Mesenchymal stem cell (in vitro differentiated cells and primary cell): ENCODE measurements at regions not wholly inside any gene's neighbourhood (a gene's known extent, or its start where the extent isn't known, plus 50 kb on each side); places are given as distances from the start of the nearest gene placed in this dataset.

ENCODE experiments used
- DNase-seq: peaks from one replicate; pipeline ENCODE4 v3.0.0-alpha.2; 2013
- H2AFZ ChIP-seq: one replicate; pipeline ENCODE4 v1.6.1; 2013; ENCODE audit warnings: low read depth, mild to moderate bottlenecking, control low read depth, inconsistent platforms, low read length, moderate library complexity
- H2AK5ac ChIP-seq: 2 replicates; pipeline ENCODE4 v1.6.1; 2013; ENCODE audit warnings: low read length, moderate library complexity, mild to moderate bottlenecking, inconsistent platforms; ENCODE audit not compliant: severe bottlenecking
- H2BK120ac ChIP-seq: one replicate; pipeline ENCODE4 v1.6.1; 2013; ENCODE audit warnings: low read depth, mild to moderate bottlenecking, inconsistent platforms, low read length, moderate library complexity
- H2BK12ac ChIP-seq, 2 experiments: one replicate each; pipeline ENCODE4 v1.6.1; 2013; ENCODE audit warnings: inconsistent platforms in 2 of 2, low read length in 2 of 2, mild to moderate bottlenecking in 2 of 2, moderate library complexity in 2 of 2, control low read depth in 1 of 2
- H2BK15ac ChIP-seq: one replicate; pipeline ENCODE4 v1.6.1; 2013; ENCODE audit warnings: mild to moderate bottlenecking, low read depth, inconsistent platforms; ENCODE audit not compliant: poor library complexity, severe bottlenecking
- H2BK5ac ChIP-seq: 2 replicates; pipeline ENCODE4 v1.6.1; 2013; ENCODE audit warnings: low read depth, mild to moderate bottlenecking, low read length, control low read depth, inconsistent platforms; ENCODE audit not compliant: poor library complexity, severe bottlenecking
- H3K14ac ChIP-seq, 2 experiments: one replicate each; pipeline ENCODE4 v1.6.1; 2013; ENCODE audit warnings: inconsistent platforms in 2 of 2, low read length in 2 of 2, control low read depth in 1 of 2, mild to moderate bottlenecking in 1 of 2, moderate library complexity in 1 of 2
- H3K18ac ChIP-seq, 2 experiments: one replicate each; pipeline ENCODE4 v1.6.1; 2013; ENCODE audit warnings: inconsistent platforms in 2 of 2, low read length in 2 of 2, control low read depth in 1 of 2, low read depth in 1 of 2, mild to moderate bottlenecking in 1 of 2
- H3K23ac ChIP-seq, 2 experiments: one replicate each; pipeline ENCODE4 v1.6.1; 2013; ENCODE audit warnings: inconsistent platforms in 2 of 2, low read length in 2 of 2, mild to moderate bottlenecking in 2 of 2, moderate library complexity in 2 of 2, control low read depth in 1 of 2
- H3K27ac ChIP-seq: 2 replicates; pipeline ENCODE4 v1.5.1; 2013; ENCODE audit warnings: mild to moderate bottlenecking, moderate library complexity, low read length, control low read depth, inconsistent platforms; ENCODE audit not compliant: poor library complexity, severe bottlenecking
- H3K27me3 ChIP-seq, 2 experiments: 2 replicates each; pipeline versions ENCODE4 v1.6.1 to v1.7.0; 2013; ENCODE audit warnings: low read length in 2 of 2, mild to moderate bottlenecking in 2 of 2, moderate library complexity in 2 of 2, control low read depth in 1 of 2, inconsistent platforms in 1 of 2; ENCODE audit not compliant: control insufficient read depth in 1 of 2, insufficient read depth in 1 of 2
- H3K36me3 ChIP-seq, 2 experiments: 2 replicates each; pipeline versions ENCODE4 v1.6.1 to v1.7.0; 2013; ENCODE audit warnings: low read length in 2 of 2, control low read depth in 1 of 2, inconsistent platforms in 1 of 2, low read depth in 1 of 2, mild to moderate bottlenecking in 1 of 2; ENCODE audit not compliant: insufficient read depth in 2 of 2, control insufficient read depth in 1 of 2
- H3K4ac ChIP-seq, 2 experiments: one replicate each; pipeline ENCODE4 v1.6.1; 2013; ENCODE audit warnings: inconsistent platforms in 2 of 2, low read length in 2 of 2, mild to moderate bottlenecking in 2 of 2, moderate library complexity in 2 of 2, control low read depth in 1 of 2, low read depth in 1 of 2
- H3K4me1 ChIP-seq: 2 replicates; pipeline ENCODE4 v1.6.1; 2013; ENCODE audit warnings: low read depth, low read length, control low read depth; ENCODE audit not compliant: control insufficient read depth, insufficient read depth
- H3K4me2 ChIP-seq: 2 replicates; pipeline ENCODE4 v1.6.1; 2013; ENCODE audit warnings: low read length, mild to moderate bottlenecking, inconsistent platforms; ENCODE audit not compliant: poor library complexity, severe bottlenecking
- H3K4me3 ChIP-seq, 2 experiments: 2 replicates each; pipeline versions ENCODE4 v1.5.1 to v1.7.0; 2013; ENCODE audit warnings: low read length in 2 of 2, mild to moderate bottlenecking in 2 of 2, control low read depth in 1 of 2, low read depth in 1 of 2; ENCODE audit not compliant: insufficient read depth in 1 of 2
- H3K79me1 ChIP-seq: replicated peaks from 2 replicates; pipeline ENCODE4 v1.6.1; 2013; ENCODE audit warnings: mild to moderate bottlenecking, control low read depth, low read length, inconsistent platforms; ENCODE audit not compliant: poor library complexity, severe bottlenecking
- H3K9ac ChIP-seq: 2 replicates; pipeline ENCODE4 v1.7.0; 2013; ENCODE audit warnings: mild to moderate bottlenecking, low read length, moderate library complexity
- H3K9me3 ChIP-seq: 2 replicates; pipeline ENCODE4 v1.7.0; 2013; ENCODE audit warnings: mild to moderate bottlenecking, low read length; ENCODE audit not compliant: control insufficient read depth
- H4K8ac ChIP-seq: one replicate; pipeline ENCODE4 v1.6.1; 2013; ENCODE audit warnings: inconsistent platforms, mild to moderate bottlenecking, low read length, moderate library complexity
- H4K91ac ChIP-seq: one replicate; pipeline ENCODE4 v1.6.1; 2013; ENCODE audit warnings: mild to moderate bottlenecking, low read length, inconsistent platforms
- WGBS: methylation state at CpG from one replicate; pipeline ENCODE4 v1.1.7; 2013; ENCODE audit warnings: mixed read lengths; 5-methylcytosine and 5-hydroxymethylcytosine counted together

DNA sequence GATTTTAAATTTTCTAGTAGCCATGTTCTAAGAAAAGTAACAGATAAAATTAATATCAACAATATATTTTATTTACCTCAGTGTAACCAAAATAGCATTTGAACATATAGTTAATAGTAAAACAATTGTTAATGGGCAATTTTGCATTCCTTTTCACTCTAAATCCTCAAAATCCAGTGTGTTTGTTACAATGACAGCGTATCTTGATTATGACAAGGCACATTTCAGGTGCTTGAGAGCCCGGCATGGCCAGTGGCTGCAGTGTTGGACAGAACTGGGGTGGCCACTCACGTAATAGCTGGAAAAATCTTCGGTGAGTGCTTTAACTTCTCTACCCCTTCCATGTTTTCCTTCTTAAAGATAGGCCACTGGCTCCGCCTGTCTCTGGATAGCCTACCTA lies 248.0 kb upstream of the RREB1 start:
- Histone ChIP-seq H2BK120ac (no peak overlapping the region), H3K14ac (no peak overlapping the region), H2BK15ac (no peak overlapping the region), H2BK5ac (no peak overlapping the region), H2AFZ (no peak overlapping the region), H4K91ac (no peak overlapping the region), H3K4me1 (peaks cover 7% of the 10 kb centered on the region), H3K27me3 (peaks cover 5 to 8% of the 10 kb centered on the region in 2 experiments), H3K23ac (no peak overlapping the region), H2AK5ac (no peak overlapping the region), H3K36me3 (no peaks in the 10 kb centered on the region), H3K9ac (no peak overlapping the region), H3K4ac (no peak overlapping the region), H3K9me3 (no peaks in the 10 kb centered on the region), H3K4me3 (no peak overlapping the region), H2BK12ac (no peak overlapping the region), H4K8ac (no peak overlapping the region), H3K4me2 (no peak overlapping the region), H3K79me1 (no peaks in the 10 kb centered on the region), H3K27ac (no peak overlapping the region), H3K18ac (no peak overlapping the region)
- no peak for DNase-seq
- WGBS = 91% methylated on average over 4 of the region's 5 CpGs

DNA sequence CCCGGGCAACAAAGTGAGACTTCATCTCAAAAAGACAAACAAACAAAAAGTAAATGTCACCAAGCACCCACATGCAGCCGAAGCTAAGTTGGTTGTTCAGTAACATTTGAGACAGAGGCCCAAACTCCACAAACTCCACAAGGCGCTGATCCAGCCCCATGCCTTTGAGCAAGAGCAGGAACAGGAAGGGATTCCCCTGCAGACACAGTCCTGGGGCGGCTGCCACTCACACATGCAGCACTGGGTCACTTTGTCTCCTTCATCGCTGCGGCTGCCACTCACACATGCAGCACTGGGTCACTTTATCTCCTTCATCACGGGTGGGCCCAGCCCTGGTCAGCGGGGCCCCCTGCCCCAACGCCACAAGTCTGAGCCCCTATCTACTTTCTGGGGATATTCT lies 246.9 kb upstream of the RREB1 start:
- Histone ChIP-seq H3K9ac (no peak overlapping the region), H2BK5ac (no peak overlapping the region), H3K4ac (no peak overlapping the region), H4K8ac (no peak overlapping the region), H2AFZ (no peak overlapping the region), H3K79me1 (no peaks in the 10 kb centered on the region), H3K27me3 (peaks cover 5 to 8% of the 10 kb centered on the region in 2 experiments), H3K18ac (peak overlapping the region in 1 of 2 experiments; percentile 16), H3K14ac (no peak overlapping the region), H3K27ac (no peak overlapping the region), H4K91ac (no peak overlapping the region), H2AK5ac (no peak overlapping the region), H3K4me3 (no peak overlapping the region), H3K36me3 (no peaks in the 10 kb centered on the region), H2BK12ac (no peak overlapping the region), H2BK15ac (no peak overlapping the region), H3K9me3 (no peaks in the 10 kb centered on the region), H3K4me2 (no peak overlapping the region), H3K4me1 (peaks cover 7% of the 10 kb centered on the region), H3K23ac (no peak overlapping the region), H2BK120ac (no peak overlapping the region)
- no peak for DNase-seq
- 83% methylated on average over 9 of the region's 9 CpGs for WGBS

DNA sequence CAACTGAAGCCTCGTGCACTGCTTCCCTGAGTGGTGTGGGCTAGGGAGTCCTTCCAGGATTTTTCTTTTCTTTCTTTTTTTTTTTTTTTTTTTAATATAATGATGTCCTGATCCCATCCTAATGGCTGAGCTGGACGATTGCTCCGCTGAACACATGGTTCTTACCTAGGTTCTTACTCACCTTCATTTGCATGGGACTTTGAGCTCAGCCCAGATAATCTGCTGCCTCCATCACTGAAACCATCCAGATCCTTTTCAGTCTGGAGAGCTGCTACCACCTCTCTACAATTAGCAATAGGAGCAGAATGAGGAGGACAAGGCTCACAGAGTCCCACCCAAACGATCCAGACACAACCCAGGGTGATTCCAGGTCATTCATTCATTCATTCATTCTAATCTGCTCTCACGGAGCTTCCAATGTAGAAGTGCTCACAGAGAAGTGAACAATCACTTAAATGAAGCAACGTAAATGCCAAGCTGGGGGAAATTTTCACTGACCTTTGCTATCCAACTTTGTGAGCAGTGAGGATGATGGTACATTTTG lies 246.3 kb upstream of the RREB1 start:
- H3K27ac ChIP-seq = no peak overlapping the region
- 89% methylated on average over 5 of the region's 6 CpGs for WGBS
- H4K91ac ChIP-seq = no peak overlapping the region
- H3K9ac ChIP-seq = no peak overlapping the region
- H3K27me3 ChIP-seq = peaks cover 5 to 8% of the 10 kb centered on the region in 2 experiments
- no peak overlapping the region for H3K4ac ChIP-seq
- no peak overlapping the region for H3K4me2 ChIP-seq
- no peak overlapping the region for H2BK120ac ChIP-seq
- no peak overlapping the region for H2AFZ ChIP-seq
- H2AK5ac ChIP-seq = no peak overlapping the region
- no peak overlapping the region for H3K14ac ChIP-seq
- H3K9me3 ChIP-seq = no peaks in the 10 kb centered on the region
- H3K36me3 ChIP-seq = no peaks in the 10 kb centered on the region
- H2BK15ac ChIP-seq = no peak overlapping the region
- peaks cover 6% of the 10 kb centered on the region for H3K4me1 ChIP-seq
- no peak overlapping the region for H2BK12ac ChIP-seq
- no peak overlapping the region for H4K8ac ChIP-seq
- no peak for DNase-seq
- H3K23ac ChIP-seq = no peak overlapping the region
- H3K18ac ChIP-seq = no peak overlapping the region
- no peak overlapping the region for H2BK5ac ChIP-seq
- no peak overlapping the region for H3K4me3 ChIP-seq
- H3K79me1 ChIP-seq = no peaks in the 10 kb centered on the region

- H4K91ac ChIP-seq = no peak overlapping the region
- no peak overlapping the region for H2AFZ ChIP-seq
- no peak overlapping the region for H3K23ac ChIP-seq
- no peak overlapping the region for H3K18ac ChIP-seq
- H2AK5ac ChIP-seq = no peak overlapping the region
- H2BK12ac ChIP-seq = no peak overlapping the region
- H3K9me3 ChIP-seq = no peaks in the 10 kb centered on the region
- H2BK120ac ChIP-seq = no peak overlapping the region
- no peaks in the 10 kb centered on the region for H3K36me3 ChIP-seq
- H3K4me3 ChIP-seq = no peak overlapping the region
- H2BK15ac ChIP-seq = no peak overlapping the region
- H3K27ac ChIP-seq = no peak overlapping the region
- no peak overlapping the region for H3K14ac ChIP-seq
- H3K4me1 ChIP-seq = peaks cover under 1% of the 10 kb centered on the region
- H4K8ac ChIP-seq = no peak overlapping the region
- H3K27me3 ChIP-seq = peaks cover 5% of the 10 kb centered on the region in 2 experiments
- DNase-seq = no peak
- no peak overlapping the region for H3K4me2 ChIP-seq
- no peak overlapping the region for H2BK5ac ChIP-seq
- H3K9ac ChIP-seq = no peak overlapping the region
- H3K79me1 ChIP-seq = no peaks in the 10 kb centered on the region
- WGBS = 81% methylated on average over 3 of the region's 4 CpGs
- H3K4ac ChIP-seq = no peak overlapping the region
Observed at GRCh38 chr6:6861995-6862394, 245.8 kb upstream of the RREB1 start.
